Effector memory CD4-positive, alpha-beta T cell (primary cell): ENCODE measurements at regions not wholly inside any gene's neighbourhood (a gene's known extent, or its start where the extent isn't known, plus 50 kb on each side); places are given as distances from the start of the nearest gene placed in this dataset.

Source experiments
- DNase-seq, 3 donors: peaks; one replicate each; pipeline ENCODE4 v3.0.0-alpha.2; 2020
- H3K27ac ChIP-seq: 2 replicates; pipeline ENCODE4 v1.7.0; 2013; ENCODE audit warnings: mild to moderate bottlenecking, low read length, moderate library complexity; ENCODE audit not compliant: insufficient read depth, poor library complexity, severe bottlenecking
- H3K27me3 ChIP-seq: replicated peaks from 2 replicates; pipeline ENCODE4 v1.7.0; 2013; ENCODE audit warnings: mild to moderate bottlenecking, low read length; ENCODE audit not compliant: insufficient read depth, control insufficient read depth, poor library complexity, severe bottlenecking
- H3K36me3 ChIP-seq: 2 replicates; pipeline ENCODE4 v1.7.0; 2013; ENCODE audit warnings: mild to moderate bottlenecking, low read length, moderate library complexity; ENCODE audit not compliant: control insufficient read depth, insufficient read depth
- H3K4me1 ChIP-seq: 2 replicates; pipeline ENCODE4 v1.7.0; 2013; ENCODE audit warnings: low read length, mild to moderate bottlenecking; ENCODE audit not compliant: control insufficient read depth, insufficient read depth, poor library complexity, severe bottlenecking
- H3K4me3 ChIP-seq: 2 replicates; pipeline ENCODE4 v1.7.0; 2013; ENCODE audit warnings: low read length, low read depth, mild to moderate bottlenecking; ENCODE audit not compliant: insufficient read depth, poor library complexity, severe bottlenecking
- H3K9me3 ChIP-seq: 2 replicates; pipeline ENCODE4 v1.7.0; 2013; ENCODE audit warnings: mild to moderate bottlenecking, low read length, moderate library complexity; ENCODE audit not compliant: control insufficient read depth

DNA sequence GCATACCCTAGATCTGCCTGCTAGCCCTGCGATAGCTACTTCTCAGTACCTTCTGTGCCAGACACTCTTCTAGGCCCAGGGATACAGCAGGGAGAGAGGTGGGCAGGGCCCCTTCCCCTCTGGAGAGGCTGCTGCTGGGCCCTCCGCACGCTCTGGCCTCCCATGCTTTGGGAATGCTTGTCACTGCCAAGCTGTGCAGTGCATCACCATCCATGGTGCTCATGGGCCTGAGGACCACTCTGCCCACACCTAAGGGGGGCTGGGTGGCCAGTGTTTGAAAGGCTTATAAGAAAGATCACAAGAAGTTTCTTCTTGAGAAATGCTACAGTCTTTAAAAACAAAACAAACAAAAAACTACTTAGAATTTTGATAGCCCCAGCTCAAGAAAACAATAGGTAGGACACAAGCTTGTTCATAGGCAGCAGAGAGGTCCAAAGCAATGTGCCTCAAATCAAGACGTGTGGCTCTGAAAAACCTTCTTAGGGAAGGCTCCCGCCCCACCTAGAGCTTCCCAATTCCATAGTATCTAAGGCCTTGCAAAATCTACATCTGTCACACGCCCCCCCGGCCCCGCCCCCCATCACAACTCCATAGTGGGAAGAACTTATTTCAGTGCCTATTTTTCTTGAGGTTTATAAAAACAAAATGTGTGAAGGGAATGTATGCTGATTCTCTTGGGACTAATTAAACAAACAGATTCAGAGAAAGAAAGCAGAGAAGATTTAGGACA lies 145.8 kb downstream of the TM9SF2 start:
- Histone ChIP-seq H3K27me3 (no peaks in the 10 kb centered on the region), H3K4me3 (no peak overlapping the region), H3K36me3 (no peaks in the 10 kb centered on the region), H3K27ac (no peak overlapping the region), H3K9me3 (no peaks in the 10 kb centered on the region), H3K4me1 (no peaks in the 10 kb centered on the region)
- no peak for DNase-seq

DNA sequence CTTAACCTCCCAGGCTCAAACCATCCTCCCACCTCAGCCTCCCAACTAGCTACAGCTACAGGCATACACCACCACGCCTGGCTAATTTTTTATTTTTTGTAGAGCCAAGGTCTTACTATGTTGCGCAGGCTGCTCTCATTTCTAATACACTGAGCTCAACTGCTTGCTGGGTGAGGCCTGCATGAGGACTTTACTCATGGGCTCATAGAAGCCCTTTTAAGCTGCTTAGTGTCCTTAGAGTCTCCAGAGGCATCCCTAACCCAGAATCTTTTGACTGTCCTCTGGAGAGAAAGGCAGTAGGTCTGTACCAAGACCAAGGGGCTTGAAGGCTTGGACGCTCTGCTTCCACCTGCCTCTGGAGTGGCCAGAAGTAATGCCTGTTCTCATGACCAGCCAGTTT lies 141.6 kb downstream of the TM9SF2 start:
- Histone ChIP-seq H3K4me1 (no peaks in the 10 kb centered on the region), H3K27ac (no peak overlapping the region), H3K4me3 (no peak overlapping the region), H3K9me3 (no peaks in the 10 kb centered on the region), H3K36me3 (no peaks in the 10 kb centered on the region), H3K27me3 (no peaks in the 10 kb centered on the region)
- no peak for DNase-seq

DNA sequence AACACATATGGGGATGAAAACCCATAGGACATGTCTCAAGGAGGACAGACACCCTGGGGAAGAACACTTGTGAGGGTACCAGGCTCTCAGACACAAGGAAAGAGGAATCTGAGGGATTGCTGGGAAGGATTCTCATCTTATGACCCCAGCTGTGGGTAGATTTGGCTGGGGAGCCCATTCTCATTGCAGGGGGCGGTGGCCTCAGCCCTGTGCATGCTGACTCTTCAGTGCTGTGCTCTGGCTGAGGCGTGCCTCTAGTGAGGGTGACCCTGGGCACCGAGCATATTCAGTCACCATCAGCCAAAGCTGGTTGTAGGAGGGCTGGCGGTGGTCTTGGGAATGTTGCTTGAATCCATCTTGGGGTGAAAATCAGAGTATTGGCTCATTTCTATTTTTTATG lies 140.7 kb downstream of the TM9SF2 start:
- no peaks in the 10 kb centered on the region for H3K36me3 ChIP-seq
- H3K9me3 ChIP-seq = no peaks in the 10 kb centered on the region
- DNase-seq = no peak
- H3K4me3 ChIP-seq = no peak overlapping the region
- no peaks in the 10 kb centered on the region for H3K27me3 ChIP-seq
- no peaks in the 10 kb centered on the region for H3K4me1 ChIP-seq
- H3K27ac ChIP-seq = no peak overlapping the region

DNA sequence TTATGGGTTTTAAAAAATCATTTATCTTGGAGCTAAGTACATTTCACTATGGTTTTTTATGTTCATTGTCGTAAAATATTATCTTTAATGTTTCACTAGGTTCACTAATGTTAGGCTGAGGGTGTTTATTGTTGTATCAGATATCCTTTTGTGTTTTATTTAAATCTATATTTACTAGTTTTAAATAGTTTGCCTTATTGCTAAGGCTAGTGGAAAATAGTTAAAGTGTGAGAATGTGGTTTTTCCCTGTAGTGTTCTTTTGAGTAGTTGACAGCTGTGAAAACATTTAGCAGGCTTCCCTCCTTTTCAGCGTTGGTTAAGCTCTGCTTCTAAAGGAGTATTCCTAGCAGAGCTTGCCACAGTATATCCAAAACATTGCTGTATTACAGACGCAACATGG lies 139.0 kb downstream of the TM9SF2 start:
- H3K9me3 ChIP-seq = no peaks in the 10 kb centered on the region
- H3K4me1 ChIP-seq = no peaks in the 10 kb centered on the region
- no peak for DNase-seq
- no peak overlapping the region for H3K27ac ChIP-seq
- no peaks in the 10 kb centered on the region for H3K27me3 ChIP-seq
- H3K4me3 ChIP-seq = no peak overlapping the region
- no peaks in the 10 kb centered on the region for H3K36me3 ChIP-seq

DNA sequence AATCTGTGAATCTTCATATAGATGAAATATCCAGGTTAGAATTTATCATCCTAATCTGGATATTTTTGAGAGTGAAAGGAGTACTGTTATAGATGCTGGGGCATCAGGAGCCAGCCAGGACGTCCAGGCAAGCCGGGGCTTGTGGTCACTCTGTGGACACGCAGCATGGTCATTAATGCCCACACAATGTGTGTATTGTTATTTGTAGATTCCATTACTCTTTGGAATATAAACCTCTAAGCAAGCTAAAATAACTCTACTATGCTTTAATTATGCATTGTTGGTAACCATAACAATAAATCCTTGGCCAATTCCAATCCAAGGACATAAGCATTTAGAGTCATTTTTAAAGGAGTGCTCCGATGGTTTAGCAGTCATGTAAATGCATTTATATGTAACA lies 137.9 kb downstream of the TM9SF2 start:
- Histone ChIP-seq H3K9me3 (no peaks in the 10 kb centered on the region), H3K27ac (no peak overlapping the region), H3K27me3 (no peaks in the 10 kb centered on the region), H3K36me3 (no peaks in the 10 kb centered on the region), H3K4me3 (no peak overlapping the region), H3K4me1 (no peaks in the 10 kb centered on the region)
- no peak for DNase-seq

DNA sequence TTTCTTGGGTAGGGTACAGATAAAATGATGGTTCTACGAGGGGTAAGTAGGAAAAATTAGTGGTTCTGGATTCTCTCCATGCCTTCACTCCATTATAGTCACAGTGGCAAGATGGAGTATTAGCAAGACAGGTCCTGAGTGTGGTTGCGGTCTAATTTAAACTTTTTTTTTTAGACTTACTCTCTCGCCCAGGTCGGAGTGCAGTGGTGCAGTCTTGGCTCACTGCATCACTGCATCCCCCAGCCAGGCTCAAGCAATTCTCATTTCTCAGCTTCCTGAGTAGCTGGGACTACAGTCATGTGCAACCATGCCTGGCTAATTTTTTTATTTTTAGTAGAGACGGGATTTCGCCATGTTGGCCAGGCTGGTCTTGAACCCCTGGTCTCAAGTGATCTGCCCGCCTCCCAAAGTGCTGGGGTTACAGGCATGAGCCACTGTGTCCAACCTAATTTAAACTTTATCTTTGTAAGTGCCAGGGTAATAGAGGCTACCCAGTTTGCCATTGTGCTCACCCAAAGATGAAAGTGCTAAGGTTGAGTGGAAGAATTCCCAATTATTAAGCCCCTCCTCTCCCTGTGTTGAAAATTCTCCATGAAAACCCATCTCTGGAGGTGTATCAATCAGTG lies 135.6 kb downstream of the TM9SF2 start:
- Histone ChIP-seq H3K9me3 (no peaks in the 10 kb centered on the region), H3K27ac (no peak overlapping the region), H3K36me3 (no peaks in the 10 kb centered on the region), H3K4me3 (no peak overlapping the region), H3K27me3 (no peaks in the 10 kb centered on the region), H3K4me1 (no peaks in the 10 kb centered on the region)
- DNase-seq = no peak

DNA sequence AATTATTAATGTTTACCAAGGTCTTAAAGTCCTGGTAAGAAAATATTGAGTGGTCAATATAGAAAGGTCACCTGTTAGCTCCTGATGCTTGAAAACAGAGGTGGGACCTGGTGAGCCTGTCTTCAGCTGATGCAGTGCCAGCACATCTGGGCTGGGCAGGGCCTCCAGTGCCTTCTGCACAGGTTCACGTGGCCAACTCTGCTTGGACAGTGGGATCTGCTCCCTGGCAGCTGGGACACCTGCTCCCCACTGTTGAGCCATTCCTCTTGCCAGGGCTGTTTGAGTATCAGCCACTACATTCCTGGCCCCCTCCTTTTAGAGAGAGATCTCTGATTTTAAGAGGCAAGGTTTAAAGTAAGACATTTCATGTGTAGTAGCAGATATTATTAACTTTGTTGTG lies 135.0 kb downstream of the TM9SF2 start:
- no peaks in the 10 kb centered on the region for H3K27me3 ChIP-seq
- H3K9me3 ChIP-seq = no peaks in the 10 kb centered on the region
- H3K4me1 ChIP-seq = no peaks in the 10 kb centered on the region
- H3K4me3 ChIP-seq = no peak overlapping the region
- no peak for DNase-seq
- H3K36me3 ChIP-seq = no peaks in the 10 kb centered on the region
- no peak overlapping the region for H3K27ac ChIP-seq

DNA sequence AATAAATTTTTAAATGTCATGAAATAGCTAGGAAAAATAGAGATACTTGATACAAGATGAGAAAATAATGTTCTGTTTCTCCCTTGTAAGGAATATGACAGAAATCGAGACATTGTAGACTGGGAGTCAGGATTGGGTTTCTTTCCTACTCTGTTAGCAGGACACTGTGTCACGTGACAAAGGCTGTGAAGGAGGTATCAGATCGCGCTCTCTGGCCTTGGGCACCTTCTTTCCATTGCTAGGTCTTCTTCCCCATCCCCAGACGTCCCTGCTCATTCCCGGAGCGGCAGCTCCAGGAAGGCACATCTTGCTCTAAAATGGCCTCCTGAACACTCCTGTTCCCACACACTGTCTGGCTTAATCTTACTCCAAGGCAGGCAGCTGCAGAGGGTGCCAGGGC lies 133.4 kb downstream of the TM9SF2 start:
- no peak for DNase-seq
- Histone ChIP-seq H3K27ac (no peak overlapping the region), H3K4me1 (no peaks in the 10 kb centered on the region), H3K9me3 (no peaks in the 10 kb centered on the region), H3K4me3 (no peak overlapping the region), H3K27me3 (no peaks in the 10 kb centered on the region), H3K36me3 (no peaks in the 10 kb centered on the region)

DNA sequence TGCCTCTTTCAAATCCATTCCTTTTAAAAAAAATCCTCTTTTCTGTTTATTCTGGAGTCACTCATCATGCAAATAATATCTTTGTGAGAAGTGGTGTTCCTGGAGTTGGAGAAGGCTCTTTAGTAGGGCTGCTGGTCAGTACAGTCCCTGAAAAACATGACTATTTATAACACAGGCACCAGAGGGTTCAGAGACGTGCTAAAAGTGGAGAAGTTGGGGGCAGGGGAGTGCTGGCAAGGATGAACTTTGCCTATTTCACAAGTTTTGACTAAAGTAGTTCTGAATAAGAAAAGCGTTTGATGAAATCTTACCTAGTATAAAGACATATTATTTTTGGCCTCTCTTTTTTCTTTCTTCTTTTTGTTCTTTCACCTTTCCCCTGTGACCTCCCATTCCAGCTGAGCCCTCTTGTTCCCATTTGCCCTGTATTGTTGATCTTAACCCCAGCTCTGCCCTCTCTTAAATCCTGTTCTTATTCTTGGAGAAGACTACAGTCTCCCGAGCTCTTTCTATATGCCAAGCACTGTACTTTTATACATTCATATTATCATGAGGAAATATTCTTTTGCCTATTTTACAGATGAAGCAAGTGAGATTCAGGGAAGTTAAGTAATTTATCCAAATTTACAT lies 129.1 kb downstream of the TM9SF2 start:
- no peaks in the 10 kb centered on the region for H3K27me3 ChIP-seq
- H3K36me3 ChIP-seq = no peaks in the 10 kb centered on the region
- no peaks in the 10 kb centered on the region for H3K9me3 ChIP-seq
- no peak overlapping the region for H3K4me3 ChIP-seq
- no peak for DNase-seq
- H3K4me1 ChIP-seq = no peaks in the 10 kb centered on the region
- no peak overlapping the region for H3K27ac ChIP-seq

DNA sequence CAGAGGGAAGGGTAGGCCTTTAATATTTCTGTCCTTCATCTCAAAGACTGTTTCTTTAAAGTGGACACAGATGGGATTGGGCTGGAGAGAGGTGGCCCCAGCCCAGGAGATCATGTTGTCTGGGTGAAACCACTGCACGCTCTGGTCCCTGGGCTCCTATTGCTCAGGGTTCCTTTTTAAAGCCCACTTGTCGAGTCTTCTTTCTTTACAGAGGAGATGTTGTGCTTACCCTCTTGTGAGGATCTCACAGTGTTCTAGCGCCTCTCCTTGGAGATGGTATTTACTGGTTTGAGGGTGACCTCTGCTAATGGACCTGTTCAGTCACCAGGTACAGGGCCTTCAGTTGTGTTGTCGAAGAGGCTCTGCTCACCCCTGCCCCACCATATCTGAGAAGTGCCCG lies 128.4 kb downstream of the TM9SF2 start:
- H3K27me3 ChIP-seq = no peaks in the 10 kb centered on the region
- no peaks in the 10 kb centered on the region for H3K4me1 ChIP-seq
- no peak for DNase-seq
- no peak overlapping the region for H3K27ac ChIP-seq
- H3K9me3 ChIP-seq = no peaks in the 10 kb centered on the region
- H3K36me3 ChIP-seq = no peaks in the 10 kb centered on the region
- no peak overlapping the region for H3K4me3 ChIP-seq
